IMR-90 (cell line): ENCODE measurements at regions not wholly inside any gene's neighbourhood (a gene's known extent, or its start where the extent isn't known, plus 50 kb on each side); places are given as distances from the start of the nearest gene placed in this dataset.

Experiments used
- ATAC-seq: fragments of 200-7000 bp; cut with Tn5 transposase; 2 replicates; pipeline ENCODE4 v1.9.1; 2020; ENCODE audit warnings: low read depth, mild to moderate bottlenecking, moderate library complexity
- BruUV-seq: library from RNA; stranded (reverse); fragments of 400-500 nt; replicated peaks from 2 replicates; lab custom pipeline; 2021; lab: Mats Ljungman, UMichigan
- CTCF ChIA-PET: fragments of 300-600 bp; formaldehyde crosslinking; extraction: SDS; loops from one replicate; lab custom pipeline; 2021; ENCODE audit warnings: antibody characterized with exemption; lab: Yijun Ruan, JAX
- POLR2A ChIA-PET: fragments of 300-600 bp; sonication (Branson Sonifier 250); formaldehyde crosslinking; loops from one replicate; lab custom pipeline; 2022; ENCODE audit warnings: antibody characterized with exemption; ENCODE audit not compliant: unreplicated experiment; lab: Charles Lee
- DNase-seq: peaks from one replicate; pipeline ENCODE4 v3.0.0; 2013
- H2AFZ ChIP-seq: replicated peaks from 2 replicates; pipeline ENCODE3; 2013; ENCODE audit warnings: low read length, mild to moderate bottlenecking; ENCODE audit not compliant: poor library complexity
- H2AK5ac ChIP-seq: 2 replicates; pipeline ENCODE4 v1.6.1; 2013; ENCODE audit warnings: low read depth, low read length, inconsistent platforms
- H2AK9ac ChIP-seq: replicated peaks from 2 replicates; pipeline ENCODE3; 2013; ENCODE audit warnings: mild to moderate bottlenecking, low read depth, low read length, moderate library complexity; ENCODE audit not compliant: poor library complexity
- H2BK120ac ChIP-seq: 2 replicates; pipeline ENCODE4 v1.6.1; 2013; ENCODE audit warnings: low read depth, low read length, inconsistent platforms
- H2BK15ac ChIP-seq: 3 replicates; pipeline ENCODE4 v1.6.1; 2013; ENCODE audit warnings: low read depth, low read length, inconsistent platforms
- H2BK20ac ChIP-seq: 2 replicates; pipeline ENCODE4 v1.6.1; 2013; ENCODE audit warnings: low read depth, mild to moderate bottlenecking, inconsistent platforms, low read length, moderate library complexity
- H2BK5ac ChIP-seq: 2 replicates; pipeline ENCODE4 v1.6.1; 2013; ENCODE audit warnings: mild to moderate bottlenecking, low read depth, low read length, inconsistent platforms; ENCODE audit not compliant: poor library complexity, severe bottlenecking
- H3K14ac ChIP-seq: replicated peaks from 2 replicates; pipeline ENCODE4 v1.6.1; 2013; ENCODE audit warnings: low read depth, low read length, inconsistent platforms
- H3K18ac ChIP-seq: 2 replicates; pipeline ENCODE4 v1.6.1; 2013; ENCODE audit warnings: low read depth, low read length, control low read depth
- H3K23ac ChIP-seq: 2 replicates; pipeline ENCODE4 v1.6.1; 2013; ENCODE audit warnings: low read depth, low read length, inconsistent platforms
- H3K27ac ChIP-seq: 2 replicates; pipeline ENCODE4 v1.5.1; 2013; ENCODE audit warnings: mild to moderate bottlenecking, control low read depth, low read length; ENCODE audit not compliant: insufficient read depth
- H3K27me3 ChIP-seq: 2 replicates; pipeline ENCODE4 v1.6.1; 2013; ENCODE audit warnings: low read length; ENCODE audit not compliant: control insufficient read depth, insufficient read depth
- H3K36me3 ChIP-seq: 2 replicates; pipeline ENCODE4 v1.6.1; 2013; ENCODE audit warnings: low read length, mixed read lengths; ENCODE audit not compliant: control insufficient read depth, insufficient read depth
- H3K4ac ChIP-seq: 2 replicates; pipeline ENCODE4 v1.6.1; 2013; ENCODE audit warnings: low read depth, low read length, inconsistent platforms
- H3K4me1 ChIP-seq: 2 replicates; pipeline ENCODE4 v1.6.1; 2013; ENCODE audit warnings: low read length, mixed read lengths; ENCODE audit not compliant: control insufficient read depth, insufficient read depth
- H3K4me2 ChIP-seq: 2 replicates; pipeline ENCODE4 v1.6.1; 2013; ENCODE audit warnings: low read depth, mild to moderate bottlenecking, control low read depth, low read length, moderate library complexity
- H3K4me3 ChIP-seq: 2 replicates; pipeline ENCODE4 v1.5.1; 2013; ENCODE audit warnings: low read depth, mild to moderate bottlenecking, control low read depth, low read length, moderate library complexity; ENCODE audit not compliant: insufficient read depth
- H3K56ac ChIP-seq: 2 replicates; pipeline ENCODE4 v1.6.1; 2013; ENCODE audit warnings: low read length, inconsistent platforms; ENCODE audit not compliant: insufficient read depth; ENCODE audit errors: extremely low read depth
- H3K79me1 ChIP-seq, 2 experiments: 2 replicates each; pipeline ENCODE4 v1.6.1; 2013; ENCODE audit warnings: low read length in 2 of 2, inconsistent platforms in 1 of 2, low read depth in 1 of 2
- H3K9ac ChIP-seq: 2 replicates; pipeline ENCODE4 v1.6.1; 2013; ENCODE audit warnings: low read depth, low read length, control low read depth
- H3K9me1 ChIP-seq: 2 replicates; pipeline ENCODE4 v1.6.1; 2013; ENCODE audit warnings: low read length, inconsistent platforms; ENCODE audit not compliant: insufficient read depth
- H3K9me3 ChIP-seq: 2 replicates; pipeline ENCODE4 v1.6.1; 2013; ENCODE audit warnings: low read length; ENCODE audit not compliant: control insufficient read depth, insufficient read depth
- H4K20me1 ChIP-seq: 2 replicates; pipeline ENCODE4 v1.6.1; 2013; ENCODE audit warnings: low read length, inconsistent platforms; ENCODE audit not compliant: insufficient read depth
- H4K5ac ChIP-seq: 2 replicates; pipeline ENCODE4 v1.6.1; 2013; ENCODE audit warnings: mild to moderate bottlenecking, low read depth, low read length, control low read depth
- H4K8ac ChIP-seq, 2 experiments: 2 replicates each; pipeline ENCODE4 v1.6.1; 2013; ENCODE audit warnings: low read depth in 2 of 2, low read length in 2 of 2, control low read depth in 1 of 2, inconsistent platforms in 1 of 2
- H4K91ac ChIP-seq: 2 replicates; pipeline ENCODE4 v1.6.1; 2013; ENCODE audit warnings: low read depth, low read length, inconsistent platforms; ENCODE audit not compliant: insufficient read depth
- MAFK ChIP-seq: IDR thresholded peaks from 2 replicates; pipeline ENCODE4 v1.6.1; 2012; ENCODE audit warnings: low read depth, low read length, improper control_type of control experiment
- WGBS, 2 experiments: methylation state at CpG; one replicate each; pipeline versions ENCODE4 v1.1.5 to v1.1.7; 2013; ENCODE audit warnings: missing lambda C conversion rate in 2 of 2; ENCODE audit not compliant: insufficient read length in 1 of 2; ENCODE audit errors: extremely low coverage in 2 of 2; 5-methylcytosine and 5-hydroxymethylcytosine counted together
- dilution Hi-C: fragments of 300-500 bp; cut with HindIII; formaldehyde crosslinking; loops from one replicate; pipeline ENCODE4 v1.14.3; 2018; ENCODE audit warnings: low sequenced_read_pairs; ENCODE audit not compliant: unreplicated experiment
- in situ Hi-C: fragments of 300-500 bp; cut with MboI; formaldehyde crosslinking; loops from 3 replicates; pipeline ENCODE4 v1.14.3; 2019; ENCODE audit warnings: low sequenced_read_pairs, inconsistent platforms, mixed read lengths
- intact Hi-C: fragments of 100-400 bp; cut with micrococcal nuclease; formaldehyde crosslinking; loops from 2 replicates; pipeline ENCODE4 v1.10.0; 2022

DNA sequence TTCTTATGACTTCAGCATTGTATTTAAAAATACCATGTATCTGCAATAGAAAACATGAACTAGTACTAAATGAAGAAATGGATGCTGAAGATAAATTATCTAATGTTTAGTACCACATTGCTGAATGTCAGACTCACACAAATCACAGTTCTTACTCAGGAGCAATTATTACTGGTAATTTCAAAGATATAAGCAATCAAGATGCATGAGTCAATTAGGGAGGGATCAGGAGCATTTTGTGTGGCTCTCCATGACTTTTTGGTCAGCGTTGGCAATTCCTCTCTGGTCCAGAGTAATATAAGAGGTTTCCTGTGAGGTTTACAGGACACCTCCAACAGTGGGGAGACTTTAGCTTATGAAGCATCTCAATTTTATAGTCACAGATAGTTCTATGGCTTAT lies 167.0 kb upstream of the PCDH7 start:
- no peak overlapping the region for H4K91ac ChIP-seq
- H3K79me1 ChIP-seq = no peaks in the 10 kb centered on the region
- ATAC-seq = no peak
- H2AFZ ChIP-seq = no peak overlapping the region
- no peak overlapping the region for H3K56ac ChIP-seq
- no peaks in the 10 kb centered on the region for H3K9me1 ChIP-seq
- H3K14ac ChIP-seq = no peak overlapping the region
- no TSS peak for BruUV-seq
- WGBS, 2 experiments = no CpG with 5 or more reads among the region's 1 CpG
- in situ Hi-C loops = no loop called here
- DNase-seq = no peak
- no peak overlapping the region for H3K9ac ChIP-seq
- H3K23ac ChIP-seq = no peak overlapping the region
- no peaks in the 10 kb centered on the region for H3K27me3 ChIP-seq
- H2BK20ac ChIP-seq = no peak overlapping the region
- intact Hi-C loops = no loop called here
- no peak overlapping the region for H3K4me3 ChIP-seq
- no peaks in the 10 kb centered on the region for H3K9me3 ChIP-seq
- CTCF ChIA-PET = no interaction called here
- no peak overlapping the region for H3K18ac ChIP-seq
- no peak overlapping the region for H2BK15ac ChIP-seq
- H2AK5ac ChIP-seq = no peak overlapping the region
- no peak overlapping the region for H3K27ac ChIP-seq
- no peaks in the 10 kb centered on the region for H4K20me1 ChIP-seq
- H2AK9ac ChIP-seq = no peak overlapping the region
- no peak overlapping the region for H2BK120ac ChIP-seq
- H3K4me1 ChIP-seq = no peaks in the 10 kb centered on the region
- no peak overlapping the region for H3K4ac ChIP-seq
- dilution Hi-C loops = no loop called here
- no peak overlapping the region for H2BK5ac ChIP-seq
- POLR2A ChIA-PET = no interaction called here
- H4K5ac ChIP-seq = no peak overlapping the region
- no peak overlapping the region for H4K8ac ChIP-seq
- no peak for TF ChIP-seq MAFK
- H3K36me3 ChIP-seq = no peaks in the 10 kb centered on the region
- no peak overlapping the region for H3K4me2 ChIP-seq
